ENCODE measurements at regions not wholly inside any gene's neighbourhood (a gene's known extent, or its start where the extent isn't known, plus 50 kb on each side); places are given as distances from the start of the nearest gene placed in this dataset.

- no peak for DNase-seq (ENCODE audit: low read depth, low spot score)
Observed at GRCh38 chr1:172979828-172980227, 70.9 kb downstream of the TNFSF18 start.

DNA sequence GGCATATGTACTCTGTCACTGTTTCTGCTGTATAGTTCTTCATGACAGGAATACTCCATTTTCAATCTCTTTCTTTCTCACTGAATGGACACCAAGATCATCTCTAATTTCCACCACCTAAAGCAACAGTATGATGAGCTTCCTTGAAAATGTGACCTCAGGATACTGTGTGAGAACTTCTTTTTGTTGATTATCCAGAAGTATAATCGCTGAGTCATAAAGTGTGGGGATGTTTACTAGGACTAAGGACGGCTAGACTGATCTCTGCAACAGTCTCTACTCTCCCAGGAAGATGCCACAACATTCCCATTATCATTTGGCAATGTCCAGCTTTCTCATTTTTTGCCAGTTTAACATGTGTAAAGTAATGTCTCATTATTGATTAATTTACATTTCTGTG is 70.3 kb downstream of the TNFSF18 start:
- DNase-seq (ENCODE audit: low read depth, low spot score): no peak

GRCh38 chr1:172980971-172981370 is 69.8 kb downstream of the TNFSF18 start:
- DNase-seq (ENCODE audit: low read depth, low spot score): no peak

Data from astrocyte of the hippocampus (primary cell).